ENCODE measurements at regions not wholly inside any gene's neighbourhood (a gene's known extent, or its start where the extent isn't known, plus 50 kb on each side); places are given as distances from the start of the nearest gene placed in this dataset.
"Not testable (repeated sequence)": the region's sequence is repeated elsewhere in the genome, so short reads cannot be mapped to it uniquely, and the experiment has no call there.

DNA sequence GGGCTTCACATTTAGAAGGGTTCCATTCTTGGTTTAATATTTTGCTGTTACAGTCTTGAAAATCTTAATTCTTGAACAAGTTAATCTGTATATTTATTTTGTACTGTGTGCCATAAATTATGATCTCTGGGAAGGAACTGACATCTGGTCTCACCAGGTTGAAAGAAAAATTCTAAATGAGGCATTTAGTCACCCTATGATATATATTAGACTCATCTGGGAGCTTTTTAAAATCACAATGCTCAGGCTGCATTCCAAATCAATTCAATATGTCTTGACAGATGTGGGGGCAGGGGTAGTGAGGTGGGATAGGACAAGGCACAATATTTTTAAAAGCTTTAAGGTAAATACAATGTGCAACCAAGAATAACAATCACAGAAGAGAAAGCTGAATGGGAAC, 569.2 kb downstream of the PRR16 start:
- Histone ChIP-seq H3K9me3 (ENCODE audit: control insufficient read depth in 1 of 2, low read length in 2 of 2) (no peaks in the 10 kb centered on the region), H3K27ac (ENCODE audit: low read length) (no peak overlapping the region), H3K4me1 (ENCODE audit: control insufficient read depth in 1 of 2, insufficient read depth in 2 of 2, low read length in 2 of 2) (no peaks in the 10 kb centered on the region), H3K27me3 (ENCODE audit: low read depth, low read length) (no peaks in the 10 kb centered on the region), H3K36me3 (ENCODE audit: control insufficient read depth in 1 of 2, insufficient read depth in 2 of 2, low read length in 2 of 2) (no peaks in the 10 kb centered on the region), H3K4me3 (ENCODE audit: low read depth in 1 of 2, low read length in 2 of 2) (no peak overlapping the region)

DNA sequence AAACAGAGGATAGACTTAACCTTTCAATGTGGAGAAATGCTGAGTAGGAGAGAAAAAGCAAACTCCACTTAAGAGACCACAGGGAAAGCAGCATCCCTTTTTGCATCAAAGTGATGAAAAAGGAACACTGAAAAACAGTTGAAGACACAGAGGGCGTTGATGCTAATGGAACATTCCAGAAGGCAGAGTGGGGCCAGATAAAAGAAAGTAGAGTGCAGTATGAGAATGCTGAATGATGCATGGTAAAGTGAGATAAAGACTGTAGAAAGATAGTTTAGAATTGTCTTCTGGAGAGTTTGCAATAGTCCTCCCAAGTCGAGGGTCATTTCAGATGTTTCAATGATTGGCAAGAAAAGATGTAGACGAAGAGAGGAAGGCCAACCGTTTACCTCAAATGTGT, 574.3 kb downstream of the PRR16 start:
- H3K36me3 ChIP-seq (ENCODE audit: control insufficient read depth in 1 of 2, insufficient read depth in 2 of 2, low read length in 2 of 2), result no peaks in the 10 kb centered on the region
- H3K27me3 ChIP-seq (ENCODE audit: low read depth, low read length), result no peaks in the 10 kb centered on the region
- H3K27ac ChIP-seq (ENCODE audit: low read length), result no peak overlapping the region
- H3K9me3 ChIP-seq (ENCODE audit: control insufficient read depth in 1 of 2, low read length in 2 of 2), result no peaks in the 10 kb centered on the region
- no peaks in the 10 kb centered on the region for H3K4me1 ChIP-seq (ENCODE audit: control insufficient read depth in 1 of 2, insufficient read depth in 2 of 2, low read length in 2 of 2)
- no peak overlapping the region for H3K4me3 ChIP-seq (ENCODE audit: low read depth in 1 of 2, low read length in 2 of 2)

DNA sequence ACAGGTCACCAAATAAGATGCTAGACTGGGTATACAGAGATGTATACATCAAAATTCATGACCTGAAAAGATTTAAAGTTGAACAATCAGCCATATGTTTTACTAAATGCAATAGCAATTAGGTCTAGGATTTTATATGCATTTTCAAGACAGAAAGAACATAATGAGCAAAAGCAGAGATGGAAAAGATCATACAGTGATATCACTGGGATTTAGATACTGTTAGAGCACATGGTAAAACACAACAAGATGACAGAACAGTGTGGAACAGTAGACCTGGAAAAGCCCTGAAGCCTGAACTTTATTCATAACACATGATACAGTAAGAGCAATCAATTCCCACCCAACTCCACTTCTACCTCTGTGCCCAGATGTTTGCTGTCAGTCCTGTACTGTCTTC, 585.9 kb downstream of the PRR16 start:
- H3K36me3 ChIP-seq (ENCODE audit: control insufficient read depth in 1 of 2, insufficient read depth in 2 of 2, low read length in 2 of 2), result no peaks in the 10 kb centered on the region
- H3K9me3 ChIP-seq (ENCODE audit: control insufficient read depth in 1 of 2, low read length in 2 of 2), result no peaks in the 10 kb centered on the region
- no peaks in the 10 kb centered on the region for H3K4me1 ChIP-seq (ENCODE audit: control insufficient read depth in 1 of 2, insufficient read depth in 2 of 2, low read length in 2 of 2)
- H3K27me3 ChIP-seq (ENCODE audit: low read depth, low read length), result no peaks in the 10 kb centered on the region
- no peak overlapping the region for H3K27ac ChIP-seq (ENCODE audit: low read length)
- no peak overlapping the region for H3K4me3 ChIP-seq (ENCODE audit: low read depth in 1 of 2, low read length in 2 of 2)

DNA sequence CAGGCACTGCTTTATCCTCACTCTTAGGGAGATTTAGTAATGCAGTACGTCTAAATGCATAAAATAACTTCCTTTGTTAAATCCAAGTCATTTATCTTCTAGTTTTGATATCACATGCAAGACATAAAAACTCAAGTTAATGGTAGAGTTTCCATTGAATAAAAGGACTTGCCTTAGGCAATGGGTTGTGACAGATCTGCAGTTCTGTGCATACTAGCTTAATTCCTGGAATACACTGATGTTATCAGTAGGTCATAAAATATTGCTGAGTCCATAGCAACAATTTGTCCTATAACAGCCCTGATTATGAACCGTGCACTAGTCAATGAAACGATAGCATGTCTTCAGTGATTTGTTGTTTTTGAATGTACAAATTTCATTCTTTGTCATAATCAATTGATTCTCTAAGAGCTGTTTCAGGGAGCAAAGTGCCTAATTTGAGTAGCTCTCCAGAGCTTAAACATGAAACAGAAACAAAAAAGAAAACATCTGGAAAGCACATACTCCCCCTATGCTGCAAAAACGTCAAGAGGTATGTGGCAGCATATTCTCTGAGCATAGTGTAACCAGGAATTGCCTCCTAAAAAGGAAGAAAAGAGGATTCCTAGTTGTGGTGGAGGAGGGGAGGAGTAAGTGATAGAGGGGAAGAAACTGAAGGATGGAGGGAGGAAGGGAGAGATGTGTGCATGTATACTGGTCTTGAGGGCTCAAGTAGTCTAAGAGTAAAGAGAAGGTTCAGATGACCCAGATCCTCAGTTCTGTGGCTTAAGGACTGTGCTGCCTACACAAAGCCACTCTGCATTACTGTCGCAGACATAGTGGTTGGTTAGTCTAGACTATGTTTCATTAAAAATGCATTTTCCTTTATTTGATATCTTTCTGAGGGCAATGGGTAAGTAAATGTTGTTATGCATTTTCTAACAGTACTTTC, 589.2 kb downstream of the PRR16 start:
- no peaks in the 10 kb centered on the region for H3K4me1 ChIP-seq (ENCODE audit: control insufficient read depth in 1 of 2, insufficient read depth in 2 of 2, low read length in 2 of 2)
- no peak overlapping the region for H3K27ac ChIP-seq (ENCODE audit: low read length)
- H3K36me3 ChIP-seq (ENCODE audit: control insufficient read depth in 1 of 2, insufficient read depth in 2 of 2, low read length in 2 of 2), result no peaks in the 10 kb centered on the region
- no peak overlapping the region for H3K4me3 ChIP-seq (ENCODE audit: low read depth in 1 of 2, low read length in 2 of 2)
- no peaks in the 10 kb centered on the region for H3K9me3 ChIP-seq (ENCODE audit: control insufficient read depth in 1 of 2, low read length in 2 of 2)
- H3K27me3 ChIP-seq (ENCODE audit: low read depth, low read length), result no peaks in the 10 kb centered on the region

DNA sequence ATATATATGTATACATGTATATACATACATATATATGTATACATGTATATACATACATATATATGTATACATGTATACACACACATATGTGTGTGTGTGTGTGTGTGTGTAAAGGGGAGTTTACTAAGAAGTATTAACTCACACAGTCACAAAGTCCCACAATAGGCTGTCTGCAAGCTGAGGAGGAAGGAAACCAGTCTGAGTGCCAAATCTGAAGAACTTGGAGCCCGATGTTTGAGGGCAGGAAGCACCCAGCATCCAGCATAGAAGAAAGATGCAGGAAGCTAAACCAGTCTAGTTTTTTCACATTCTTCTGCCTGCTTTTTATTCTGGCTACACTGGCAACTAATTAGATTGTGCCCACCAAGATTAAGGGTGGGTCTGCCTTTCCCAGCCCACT, 591.5 kb downstream of the PRR16 start:
- Histone ChIP-seq H3K27ac (ENCODE audit: low read length) (no peak overlapping the region), H3K4me3 (ENCODE audit: low read depth in 1 of 2, low read length in 2 of 2) (no peak overlapping the region), H3K9me3 (ENCODE audit: control insufficient read depth in 1 of 2, low read length in 2 of 2) (no peaks in the 10 kb centered on the region), H3K27me3 (ENCODE audit: low read depth, low read length) (no peaks in the 10 kb centered on the region), H3K4me1 (ENCODE audit: control insufficient read depth in 1 of 2, insufficient read depth in 2 of 2, low read length in 2 of 2) (no peaks in the 10 kb centered on the region), H3K36me3 (ENCODE audit: control insufficient read depth in 1 of 2, insufficient read depth in 2 of 2, low read length in 2 of 2) (no peaks in the 10 kb centered on the region)

DNA sequence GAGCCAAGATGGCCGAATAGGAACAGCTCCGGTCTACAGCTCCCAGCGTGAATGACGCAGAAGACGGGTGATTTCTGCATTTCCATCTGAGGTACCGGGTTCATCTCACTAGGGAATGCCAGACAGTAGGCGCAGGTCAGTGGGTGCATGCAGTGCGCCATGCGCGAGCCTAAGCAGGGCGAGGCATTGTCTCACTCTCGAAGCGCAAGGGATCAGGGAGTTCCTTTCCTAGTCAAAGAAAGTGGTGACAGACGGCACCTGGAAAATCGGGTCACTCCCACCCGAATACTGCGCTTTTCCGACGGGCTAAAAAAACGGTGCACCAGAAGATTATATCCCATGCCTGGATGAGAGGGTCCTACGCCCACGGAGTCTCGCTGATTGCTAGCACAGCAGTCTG, 600.1 kb downstream of the PRR16 start:
- H3K4me1 ChIP-seq (ENCODE audit: control insufficient read depth in 1 of 2, insufficient read depth in 2 of 2, low read length in 2 of 2); H3K9me3 ChIP-seq (ENCODE audit: control insufficient read depth in 1 of 2, low read length in 2 of 2); H3K4me3 ChIP-seq (ENCODE audit: low read depth in 1 of 2, low read length in 2 of 2); H3K27me3 ChIP-seq (ENCODE audit: low read depth, low read length); H3K27ac ChIP-seq (ENCODE audit: low read length); H3K36me3 ChIP-seq (ENCODE audit: control insufficient read depth in 1 of 2, insufficient read depth in 2 of 2, low read length in 2 of 2): not testable (repeated sequence)

DNA sequence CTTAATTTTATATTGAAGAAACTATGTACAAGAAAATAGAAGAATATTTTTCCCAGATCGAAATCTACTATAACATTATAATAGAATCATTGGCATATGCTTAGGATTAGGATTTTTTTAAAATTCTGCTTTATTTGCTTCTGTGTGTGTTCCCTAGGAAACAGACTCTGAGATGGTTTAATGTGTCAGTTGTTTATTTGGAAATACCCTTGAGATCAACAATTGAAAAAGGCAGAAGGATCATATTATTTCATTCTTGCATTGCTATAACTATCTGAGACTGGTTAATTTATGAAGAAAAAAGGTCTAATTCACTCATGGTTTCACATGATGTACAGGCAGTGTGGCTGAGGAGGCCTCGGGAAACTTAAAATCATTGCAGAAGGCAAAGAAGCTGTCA, 622.6 kb downstream of the PRR16 start:
- H3K4me1 ChIP-seq (ENCODE audit: control insufficient read depth in 1 of 2, insufficient read depth in 2 of 2, low read length in 2 of 2), result no peaks in the 10 kb centered on the region
- H3K9me3 ChIP-seq (ENCODE audit: control insufficient read depth in 1 of 2, low read length in 2 of 2), result no peaks in the 10 kb centered on the region
- H3K4me3 ChIP-seq (ENCODE audit: low read depth in 1 of 2, low read length in 2 of 2), result no peak overlapping the region
- no peaks in the 10 kb centered on the region for H3K27me3 ChIP-seq (ENCODE audit: low read depth, low read length)
- H3K27ac ChIP-seq (ENCODE audit: low read length), result no peak overlapping the region
- H3K36me3 ChIP-seq (ENCODE audit: control insufficient read depth in 1 of 2, insufficient read depth in 2 of 2, low read length in 2 of 2), result no peaks in the 10 kb centered on the region

DNA sequence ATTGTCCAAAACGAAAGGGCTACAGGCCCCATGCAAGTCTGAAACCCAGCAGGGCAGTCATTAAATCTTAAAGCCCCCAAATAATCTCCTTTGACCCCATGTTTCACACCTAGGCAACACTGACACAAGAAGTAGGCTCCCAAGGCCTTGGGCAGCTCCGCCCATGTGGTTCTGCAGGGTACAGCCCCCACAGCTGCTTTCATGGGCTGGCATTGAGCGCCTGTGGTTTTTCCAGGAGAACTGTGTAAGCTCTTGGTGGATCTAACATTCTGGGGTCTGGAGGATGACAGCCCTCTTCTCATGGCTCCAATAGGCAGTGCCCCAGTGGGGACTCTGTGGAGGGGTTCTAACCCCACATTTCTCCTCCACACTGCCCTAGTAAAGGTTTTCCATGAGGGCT, 623.5 kb downstream of the PRR16 start:
- Histone ChIP-seq H3K36me3 (ENCODE audit: control insufficient read depth in 1 of 2, insufficient read depth in 2 of 2, low read length in 2 of 2) (no peaks in the 10 kb centered on the region), H3K4me3 (ENCODE audit: low read depth in 1 of 2, low read length in 2 of 2) (no peak overlapping the region), H3K9me3 (ENCODE audit: control insufficient read depth in 1 of 2, low read length in 2 of 2) (no peaks in the 10 kb centered on the region), H3K27me3 (ENCODE audit: low read depth, low read length) (no peaks in the 10 kb centered on the region), H3K4me1 (ENCODE audit: control insufficient read depth in 1 of 2, insufficient read depth in 2 of 2, low read length in 2 of 2) (no peaks in the 10 kb centered on the region), H3K27ac (ENCODE audit: low read length) (no peak overlapping the region)

DNA sequence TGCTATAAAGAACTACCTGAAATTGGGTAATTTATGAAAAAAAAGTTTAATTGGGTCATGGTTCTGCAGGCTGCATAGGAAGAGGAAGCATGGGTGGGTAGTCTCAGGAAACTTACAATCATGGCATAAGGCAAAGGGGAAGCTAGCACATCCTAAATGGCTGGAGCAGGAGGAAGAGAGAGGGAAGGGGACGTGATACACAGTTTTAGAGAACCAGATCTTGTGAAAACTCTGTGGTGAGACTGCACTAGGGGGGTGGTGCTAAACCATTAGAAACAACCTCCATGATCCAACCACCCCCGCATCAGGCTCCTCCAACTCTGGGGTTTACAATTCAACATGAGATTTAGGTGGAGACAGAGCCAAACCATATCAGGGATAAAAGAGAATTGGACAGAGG, 624.2 kb downstream of the PRR16 start:
- Histone ChIP-seq H3K36me3 (ENCODE audit: control insufficient read depth in 1 of 2, insufficient read depth in 2 of 2, low read length in 2 of 2) (no peaks in the 10 kb centered on the region), H3K27me3 (ENCODE audit: low read depth, low read length) (no peaks in the 10 kb centered on the region), H3K4me1 (ENCODE audit: control insufficient read depth in 1 of 2, insufficient read depth in 2 of 2, low read length in 2 of 2) (no peaks in the 10 kb centered on the region), H3K27ac (ENCODE audit: low read length) (no peak overlapping the region), H3K9me3 (ENCODE audit: control insufficient read depth in 1 of 2, low read length in 2 of 2) (no peaks in the 10 kb centered on the region), H3K4me3 (ENCODE audit: low read depth in 1 of 2, low read length in 2 of 2) (no peak overlapping the region)

DNA sequence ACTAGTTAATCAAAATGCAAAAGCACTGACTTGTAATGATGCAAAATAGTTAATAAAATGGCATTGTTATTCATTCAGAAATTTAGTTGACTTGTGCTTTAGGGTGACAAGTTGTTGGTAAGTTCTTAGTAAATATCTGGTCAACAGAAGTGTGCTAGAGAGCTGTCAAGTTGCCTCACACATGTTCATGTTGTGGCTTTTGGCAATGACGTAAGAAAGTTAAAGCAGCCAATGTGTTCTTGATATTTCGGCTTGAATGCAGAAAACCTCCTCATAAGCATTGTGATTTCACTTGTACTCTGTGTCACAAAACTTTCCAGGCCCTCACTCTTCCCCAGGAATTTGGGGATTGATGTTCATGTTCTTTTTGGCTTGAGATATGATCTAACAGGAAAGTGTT, 626.7 kb downstream of the PRR16 start:
- Histone ChIP-seq H3K27ac (ENCODE audit: low read length) (no peak overlapping the region), H3K9me3 (ENCODE audit: control insufficient read depth in 1 of 2, low read length in 2 of 2) (no peaks in the 10 kb centered on the region), H3K4me3 (ENCODE audit: low read depth in 1 of 2, low read length in 2 of 2) (no peak overlapping the region), H3K36me3 (ENCODE audit: control insufficient read depth in 1 of 2, insufficient read depth in 2 of 2, low read length in 2 of 2) (no peaks in the 10 kb centered on the region), H3K27me3 (ENCODE audit: low read depth, low read length) (no peaks in the 10 kb centered on the region), H3K4me1 (ENCODE audit: control insufficient read depth in 1 of 2, insufficient read depth in 2 of 2, low read length in 2 of 2) (no peaks in the 10 kb centered on the region)

DNA sequence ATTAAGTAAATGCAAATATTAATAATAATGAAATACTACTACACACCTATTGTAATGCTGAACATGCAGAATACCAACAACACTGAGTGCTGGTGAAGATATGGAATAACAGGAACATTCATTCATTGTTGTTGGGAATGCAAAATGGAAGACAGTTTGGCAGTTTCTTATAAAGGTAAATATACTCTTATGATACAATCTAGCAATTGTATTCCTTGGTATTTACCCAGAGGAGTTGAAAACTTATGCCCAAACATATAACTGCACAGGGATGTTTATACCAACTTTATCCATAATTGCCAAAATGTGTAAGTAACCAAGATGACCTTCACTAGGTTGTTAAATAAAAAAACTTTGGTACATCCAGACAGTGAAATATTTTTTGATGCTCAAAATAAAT, 636.8 kb downstream of the PRR16 start:
- Histone ChIP-seq H3K9me3 (ENCODE audit: control insufficient read depth in 1 of 2, low read length in 2 of 2) (no peaks in the 10 kb centered on the region), H3K27ac (ENCODE audit: low read length) (no peak overlapping the region), H3K4me3 (ENCODE audit: low read depth in 1 of 2, low read length in 2 of 2) (no peak overlapping the region), H3K36me3 (ENCODE audit: control insufficient read depth in 1 of 2, insufficient read depth in 2 of 2, low read length in 2 of 2) (no peaks in the 10 kb centered on the region), H3K4me1 (ENCODE audit: control insufficient read depth in 1 of 2, insufficient read depth in 2 of 2, low read length in 2 of 2) (no peaks in the 10 kb centered on the region), H3K27me3 (ENCODE audit: low read depth, low read length) (no peaks in the 10 kb centered on the region)

DNA sequence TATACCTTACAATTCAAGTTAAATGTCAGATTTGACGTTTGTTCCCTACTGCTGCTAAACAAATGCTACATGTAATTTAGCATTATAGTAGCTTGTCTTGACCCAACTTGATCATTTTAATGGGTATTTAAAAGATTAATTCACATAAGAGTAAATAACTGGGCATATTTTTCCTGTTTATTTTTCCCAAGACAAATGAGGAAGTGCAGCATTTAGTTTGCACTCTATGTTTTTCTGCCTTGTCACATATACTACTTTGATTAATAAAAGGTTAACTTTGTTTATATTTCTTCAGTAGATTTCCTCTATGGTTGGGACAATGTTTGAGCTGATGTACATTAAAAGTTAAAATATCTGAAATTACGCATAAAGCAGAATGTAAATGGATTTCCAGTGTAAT, 641.8 kb downstream of the PRR16 start:
- Histone ChIP-seq H3K27me3 (ENCODE audit: low read depth, low read length) (no peaks in the 10 kb centered on the region), H3K36me3 (ENCODE audit: control insufficient read depth in 1 of 2, insufficient read depth in 2 of 2, low read length in 2 of 2) (no peaks in the 10 kb centered on the region)

More for the DNA sequence above, 641.8 kb downstream of the PRR16 start:
- no peaks in the 10 kb centered on the region for H3K4me1 ChIP-seq (ENCODE audit: control insufficient read depth in 1 of 2, insufficient read depth in 2 of 2, low read length in 2 of 2)
- H3K27ac ChIP-seq (ENCODE audit: low read length), result no peak overlapping the region
- no peak overlapping the region for H3K4me3 ChIP-seq (ENCODE audit: low read depth in 1 of 2, low read length in 2 of 2)
- H3K9me3 ChIP-seq (ENCODE audit: control insufficient read depth in 1 of 2, low read length in 2 of 2), result peaks cover 0 to 2% of the 10 kb centered on the region in 2 donors
